ENCODE measurements at regions not wholly inside any gene's neighbourhood (a gene's known extent, or its start where the extent isn't known, plus 50 kb on each side); places are given as distances from the start of the nearest gene placed in this dataset.

GRCh38 chr14:105926373-105927095 lies 400.2 kb downstream of the TMEM121 start:
- TF ChIP-seq ZBTB7A (IDR thresholded peaks at IDR 0.05; ENCODE audit: low read depth) (no peak), FOXM1 (IDR thresholded peaks at IDR 0.05; ENCODE audit: borderline replicate concordance, low read depth) (no peak), EP300 (IDR thresholded peaks at IDR 0.05; ENCODE audit: borderline replicate concordance) (no peak), CEBPB (IDR thresholded peaks at IDR 0.05) (no peak), TCF12 (IDR thresholded peaks at IDR 0.05; ENCODE audit: low read depth) (no peak), YY1 (IDR thresholded peaks at IDR 0.05; ENCODE audit: low read depth) (no peak)

GRCh38 chr14:105927096-105928060 lies 401.0 kb downstream of the TMEM121 start:
- TF ChIP-seq, protein P1, sequence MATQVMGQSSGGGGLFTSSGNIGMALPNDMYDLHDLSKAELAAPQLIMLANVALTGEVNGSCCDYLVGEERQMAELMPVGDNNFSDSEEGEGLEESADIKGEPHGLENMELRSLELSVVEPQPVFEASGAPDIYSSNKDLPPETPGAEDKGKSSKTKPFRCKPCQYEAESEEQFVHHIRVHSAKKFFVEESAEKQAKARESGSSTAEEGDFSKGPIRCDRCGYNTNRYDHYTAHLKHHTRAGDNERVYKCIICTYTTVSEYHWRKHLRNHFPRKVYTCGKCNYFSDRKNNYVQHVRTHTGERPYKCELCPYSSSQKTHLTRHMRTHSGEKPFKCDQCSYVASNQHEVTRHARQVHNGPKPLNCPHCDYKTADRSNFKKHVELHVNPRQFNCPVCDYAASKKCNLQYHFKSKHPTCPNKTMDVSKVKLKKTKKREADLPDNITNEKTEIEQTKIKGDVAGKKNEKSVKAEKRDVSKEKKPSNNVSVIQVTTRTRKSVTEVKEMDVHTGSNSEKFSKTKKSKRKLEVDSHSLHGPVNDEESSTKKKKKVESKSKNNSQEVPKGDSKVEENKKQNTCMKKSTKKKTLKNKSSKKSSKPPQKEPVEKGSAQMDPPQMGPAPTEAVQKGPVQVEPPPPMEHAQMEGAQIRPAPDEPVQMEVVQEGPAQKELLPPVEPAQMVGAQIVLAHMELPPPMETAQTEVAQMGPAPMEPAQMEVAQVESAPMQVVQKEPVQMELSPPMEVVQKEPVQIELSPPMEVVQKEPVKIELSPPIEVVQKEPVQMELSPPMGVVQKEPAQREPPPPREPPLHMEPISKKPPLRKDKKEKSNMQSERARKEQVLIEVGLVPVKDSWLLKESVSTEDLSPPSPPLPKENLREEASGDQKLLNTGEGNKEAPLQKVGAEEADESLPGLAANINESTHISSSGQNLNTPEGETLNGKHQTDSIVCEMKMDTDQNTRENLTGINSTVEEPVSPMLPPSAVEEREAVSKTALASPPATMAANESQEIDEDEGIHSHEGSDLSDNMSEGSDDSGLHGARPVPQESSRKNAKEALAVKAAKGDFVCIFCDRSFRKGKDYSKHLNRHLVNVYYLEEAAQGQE (IDR thresholded peaks at IDR 0.05; ENCODE audit: low read depth): no peak
- TF ChIP-seq EGR1 (IDR thresholded peaks at IDR 0.05) (no peak), RAD21 (IDR thresholded peaks at IDR 0.05; ENCODE audit: low read depth) (no peak), EP300 (IDR thresholded peaks at IDR 0.05; ENCODE audit: borderline replicate concordance) (no peak), TCF12 (IDR thresholded peaks at IDR 0.05; ENCODE audit: low read depth) (no peak), TAF1 (IDR thresholded peaks at IDR 0.05; ENCODE audit: low read depth) (no peak), CEBPB (IDR thresholded peaks at IDR 0.05) (no peak), YY1 (IDR thresholded peaks at IDR 0.05; ENCODE audit: low read depth) (no peak), ZBTB7A (IDR thresholded peaks at IDR 0.05; ENCODE audit: low read depth) (no peak), USF1 (IDR thresholded peaks at IDR 0.05) (no peak), FOXM1 (IDR thresholded peaks at IDR 0.05; ENCODE audit: borderline replicate concordance, low read depth) (no peak), NFIC (IDR thresholded peaks at IDR 0.05) (no peak)
- TF ChIP-seq, protein P2, sequence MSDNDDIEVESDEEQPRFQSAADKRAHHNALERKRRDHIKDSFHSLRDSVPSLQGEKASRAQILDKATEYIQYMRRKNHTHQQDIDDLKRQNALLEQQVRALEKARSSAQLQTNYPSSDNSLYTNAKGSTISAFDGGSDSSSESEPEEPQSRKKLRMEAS (IDR thresholded peaks at IDR 0.05): no peak

- TF ChIP-seq TAF1 (IDR thresholded peaks at IDR 0.05; ENCODE audit: low read depth): no peak
- TF ChIP-seq, protein P2 (IDR thresholded peaks at IDR 0.05): no peak
- TF ChIP-seq, protein P1 (IDR thresholded peaks at IDR 0.05; ENCODE audit: low read depth): no peak
- no peak for TF ChIP-seq YY1 (IDR thresholded peaks at IDR 0.05; ENCODE audit: low read depth)
These were observed 403.1 kb downstream of the TMEM121 start for GRCh38 chr14:105929327-105930081.

- TF ChIP-seq TAF1 (IDR thresholded peaks at IDR 0.05; ENCODE audit: low read depth) (no peak), TEAD4 (IDR thresholded peaks at IDR 0.05) (no peak), CREB1 (IDR thresholded peaks at IDR 0.05; ENCODE audit: low read depth) (no peak), TCF12 (IDR thresholded peaks at IDR 0.05; ENCODE audit: low read depth) (no peak)
- TF ChIP-seq, protein P1 (IDR thresholded peaks at IDR 0.05; ENCODE audit: low read depth): no peak
- TF ChIP-seq, protein P2 (IDR thresholded peaks at IDR 0.05): no peak
These were observed 404.2 kb downstream of the TMEM121 start for GRCh38 chr14:105930572-105930971.
